NCI-H748 treated with DMSO at 0.1 percent for 48 hours (cell line): ENCODE measurements at regions not wholly inside any gene's neighbourhood (a gene's known extent, or its start where the extent isn't known, plus 50 kb on each side); places are given as distances from the start of the nearest gene placed in this dataset.

Experiments used
- DNase-seq: peaks from one replicate; lab custom pipeline; 2025; lab: John Stamatoyannopoulos, UW

DNA sequence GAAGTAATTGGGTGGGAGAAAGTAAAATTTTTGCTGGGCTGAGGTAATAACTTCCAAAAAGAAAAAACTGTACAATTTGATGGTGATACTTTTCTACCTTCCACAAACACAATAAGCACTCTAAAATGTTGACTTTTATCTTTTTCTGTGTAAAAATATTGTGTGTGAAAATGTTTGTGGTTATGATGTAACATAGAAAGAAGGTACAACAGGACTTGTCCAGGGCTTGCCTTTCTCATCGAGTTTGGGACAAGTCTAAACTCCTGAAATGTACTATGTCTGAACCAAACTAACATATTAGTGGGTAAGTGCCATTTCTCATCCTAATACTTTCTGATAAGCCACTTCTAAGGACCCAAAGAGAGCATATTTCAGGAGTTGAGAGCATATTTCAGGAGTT is 174.2 kb upstream of the PDGFD start:
- DNase-seq = no peak

DNA sequence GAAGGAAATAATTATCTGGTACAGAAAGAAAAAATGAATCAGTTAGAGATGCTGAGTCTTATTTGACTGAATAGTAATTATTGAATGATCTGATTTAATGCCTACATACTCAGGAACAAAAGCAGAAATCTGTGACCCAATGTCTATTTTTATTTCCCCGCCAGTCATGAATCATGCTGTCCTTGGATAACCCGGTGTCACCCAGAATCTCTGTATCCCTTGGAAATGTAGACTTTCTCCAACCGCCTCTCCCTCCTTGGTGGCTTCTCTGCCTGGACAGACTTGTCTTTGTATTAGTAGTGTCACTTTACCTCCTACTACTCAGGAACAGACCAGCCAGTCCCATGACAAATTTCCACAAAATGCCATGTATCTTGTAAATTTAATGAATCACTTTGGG is 173.3 kb upstream of the PDGFD start:
- no peak for DNase-seq

DNA sequence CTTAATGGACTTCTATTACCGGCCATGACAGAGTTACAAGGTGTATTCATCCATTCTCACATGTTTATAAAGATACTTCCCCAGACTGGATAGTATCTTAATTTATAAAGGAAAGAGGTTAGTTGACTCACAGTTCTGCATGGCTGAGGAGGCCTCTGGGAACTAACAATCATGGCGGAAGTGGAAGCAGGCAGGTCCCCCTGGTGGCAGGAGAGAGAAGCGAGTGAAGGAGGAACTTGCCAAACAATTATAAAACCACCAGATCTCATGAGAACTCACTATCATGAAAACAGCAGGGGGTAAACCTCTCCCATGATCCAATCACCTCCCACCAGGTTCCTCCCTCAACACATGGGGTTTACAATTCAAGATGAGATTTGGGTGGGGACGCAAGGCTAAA is 170.0 kb upstream of the PDGFD start:
- DNase-seq = no peak

DNA sequence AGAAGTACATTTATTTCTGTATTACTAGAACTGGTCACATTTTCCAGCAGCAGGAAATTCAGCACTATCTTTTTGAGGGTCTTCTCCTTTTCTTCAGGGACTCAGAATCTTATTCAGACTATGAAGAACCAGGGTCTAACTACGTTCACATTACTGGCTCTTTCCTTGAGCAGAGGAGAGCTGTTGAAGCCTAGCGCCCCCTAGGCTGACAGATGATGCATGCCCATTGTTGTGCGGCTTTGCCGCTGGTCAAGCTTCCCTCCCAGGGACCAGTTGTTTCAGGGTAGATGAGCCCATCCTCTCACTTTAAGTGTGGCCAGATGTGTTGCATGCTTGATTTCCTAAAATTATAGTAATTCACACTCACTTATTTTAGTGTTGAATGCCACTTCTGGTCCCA is 168.2 kb upstream of the PDGFD start:
- DNase-seq = no peak

DNA sequence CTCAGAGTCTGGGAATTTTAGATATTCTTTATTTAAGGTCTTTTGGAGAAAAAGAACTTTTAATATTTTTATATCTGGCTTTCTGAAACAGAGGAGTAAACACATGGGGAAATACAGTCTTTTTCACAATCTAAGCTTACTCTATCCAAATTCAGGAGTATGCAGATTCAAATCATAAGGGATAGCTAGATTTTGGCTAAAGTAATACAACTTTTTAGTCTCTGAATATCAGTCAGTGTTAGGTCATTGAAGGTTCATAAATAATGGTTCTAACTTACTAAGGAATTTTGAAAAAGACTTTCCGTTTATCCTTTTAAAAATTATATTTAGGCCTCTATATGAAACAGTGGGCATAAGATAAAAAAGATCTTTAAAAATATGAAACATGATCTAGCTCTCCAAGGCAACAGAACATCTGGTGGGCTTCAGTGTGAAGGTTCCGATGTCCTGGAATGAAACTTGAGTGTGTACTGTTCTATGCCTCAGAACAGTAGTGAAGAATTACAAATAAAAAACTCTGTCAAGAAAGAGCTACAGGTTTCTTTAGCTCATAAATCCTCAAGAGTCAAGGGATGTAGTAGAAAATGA is 165.2 kb upstream of the PDGFD start:
- no peak for DNase-seq

DNA sequence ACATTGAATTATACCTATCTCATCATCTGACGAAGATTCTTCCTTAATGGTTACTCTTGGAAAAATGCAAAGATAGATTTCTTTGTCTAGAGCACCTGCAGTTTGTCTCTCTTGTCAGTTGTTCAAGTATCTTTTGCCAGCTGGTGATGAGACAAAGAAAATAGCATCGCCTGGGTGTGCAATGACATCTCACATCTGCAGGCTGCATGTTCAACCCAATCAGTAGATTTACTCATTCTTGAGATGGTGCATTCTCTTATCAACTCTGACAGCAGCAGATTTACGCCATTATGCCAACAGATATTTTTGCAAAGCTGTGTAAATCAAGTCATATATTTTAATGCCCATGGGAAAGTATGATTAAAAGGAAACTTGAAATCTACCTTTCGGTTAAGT is 164.6 kb upstream of the PDGFD start:
- no peak for DNase-seq

DNA sequence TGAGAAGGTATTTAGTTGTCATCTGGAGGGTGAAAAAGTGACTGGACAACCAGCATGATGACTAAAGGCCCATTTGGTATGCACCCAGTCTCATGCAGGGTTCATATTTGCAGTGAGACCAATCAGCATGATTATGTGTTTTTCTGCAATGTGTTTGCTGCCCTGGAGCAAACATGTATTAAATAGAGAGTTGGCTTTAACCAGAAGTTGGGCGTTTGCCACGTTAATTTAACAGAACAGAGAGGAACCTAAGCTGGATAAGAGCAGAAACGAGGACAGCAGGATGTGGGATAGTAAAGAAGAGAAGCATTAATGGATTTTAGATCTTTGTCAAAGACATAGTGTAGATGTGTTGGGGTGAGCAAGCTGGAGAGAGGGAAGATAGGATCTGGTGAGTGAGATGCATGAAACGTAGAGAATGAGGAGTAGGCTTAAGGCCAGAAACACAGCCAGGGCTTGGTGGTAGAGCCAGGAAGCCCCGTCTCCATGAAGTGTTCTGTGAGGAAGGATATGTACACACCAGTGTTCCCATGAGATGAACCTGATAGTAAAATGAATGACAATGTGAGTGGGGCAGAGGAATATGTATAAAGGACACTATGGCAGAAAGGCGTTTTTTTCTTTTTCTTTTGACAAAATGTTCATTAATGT is 164.0 kb upstream of the PDGFD start:
- no peak for DNase-seq

DNA sequence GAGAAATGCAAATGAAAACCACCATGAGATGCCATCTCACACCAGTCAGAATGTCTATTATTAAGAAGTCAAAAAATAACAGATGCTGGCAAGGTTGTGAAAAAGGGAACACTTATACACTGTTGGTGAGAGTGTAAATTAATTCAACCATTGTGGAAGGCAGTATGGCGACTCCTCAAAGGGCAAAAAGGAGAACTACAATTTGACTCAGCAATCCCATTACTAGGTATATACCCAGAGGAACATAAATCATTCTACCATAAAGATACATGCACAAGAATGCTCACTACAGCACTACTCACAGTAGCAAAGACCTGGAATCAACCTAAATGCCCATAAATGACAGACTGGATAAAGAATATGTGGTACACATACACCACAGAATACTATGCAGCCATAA is 161.1 kb upstream of the PDGFD start:
- DNase-seq = no peak

DNA sequence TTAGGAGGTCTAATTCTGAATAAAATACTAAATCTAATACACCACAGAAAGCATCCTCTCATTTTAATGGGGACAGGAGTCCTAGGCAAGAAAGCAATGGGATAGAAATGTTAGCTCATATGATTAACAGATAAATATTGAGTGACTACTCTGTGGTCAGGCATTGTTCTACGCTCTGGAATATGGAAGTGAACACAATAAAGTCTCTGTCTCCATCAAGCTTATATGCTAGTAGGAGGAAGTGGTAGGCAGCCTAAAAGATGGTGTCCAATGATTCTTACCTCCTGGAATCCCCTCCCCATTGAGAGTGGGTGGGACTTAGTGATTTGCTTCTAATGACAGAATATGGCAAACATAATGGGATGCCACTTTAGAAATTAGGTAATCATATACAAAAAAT is 160.3 kb upstream of the PDGFD start:
- DNase-seq = no peak

DNA sequence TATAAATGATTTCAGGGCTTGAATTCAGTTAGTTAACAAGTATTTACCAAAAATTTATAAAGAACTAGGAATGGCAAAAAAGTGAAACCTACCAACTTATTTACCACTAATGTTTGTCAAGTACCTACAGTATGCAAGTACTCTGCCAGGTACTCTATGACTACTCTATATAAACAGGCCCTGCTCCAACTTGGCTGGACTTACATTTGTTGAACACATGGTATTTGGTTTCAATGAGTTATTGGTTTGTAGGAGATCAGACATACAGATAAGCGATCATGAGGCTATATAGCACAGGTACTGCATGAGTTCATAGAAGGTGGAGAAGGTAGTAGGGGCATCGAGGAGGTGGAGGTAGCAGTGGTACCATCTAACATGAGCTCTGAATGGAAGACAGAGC is 159.9 kb upstream of the PDGFD start:
- DNase-seq = no peak

DNA sequence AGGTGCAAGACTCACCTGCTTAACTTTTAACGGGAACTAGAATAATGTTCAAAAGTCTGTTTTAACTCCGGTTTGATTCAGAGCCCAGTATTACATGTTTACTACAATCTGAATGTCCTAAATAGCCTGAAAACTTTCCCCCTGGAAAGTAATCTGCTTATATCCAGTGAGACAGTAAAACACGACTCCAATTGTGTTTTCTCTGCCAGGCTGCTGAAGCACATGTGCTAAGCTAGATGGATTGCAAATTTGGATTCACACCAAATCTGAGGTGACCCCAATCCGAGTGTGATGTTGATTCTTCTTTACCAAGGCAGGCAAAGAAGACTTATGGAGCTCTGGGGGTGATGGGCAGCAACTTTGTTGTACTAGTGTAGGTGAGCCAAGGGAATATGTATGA is 158.7 kb upstream of the PDGFD start:
- DNase-seq = no peak

DNA sequence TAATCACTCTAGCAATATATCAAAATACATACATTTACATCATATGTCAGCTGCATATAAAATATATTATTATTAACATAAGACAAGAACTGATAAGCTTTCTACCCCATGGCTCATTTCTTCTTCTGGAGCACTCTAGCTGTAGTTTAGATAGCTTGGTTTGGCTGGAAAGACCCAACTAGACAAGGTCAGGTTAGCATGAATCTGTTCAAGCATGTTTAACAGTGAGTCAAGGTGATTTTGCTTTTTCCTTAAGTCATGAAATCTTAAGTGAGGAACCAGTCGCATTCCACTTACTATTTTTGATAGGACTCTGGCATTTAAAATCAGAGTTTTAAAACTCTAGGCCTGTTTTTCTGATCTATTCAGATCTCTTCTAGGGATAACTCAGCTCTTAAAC is 157.0 kb upstream of the PDGFD start:
- no peak for DNase-seq

DNA sequence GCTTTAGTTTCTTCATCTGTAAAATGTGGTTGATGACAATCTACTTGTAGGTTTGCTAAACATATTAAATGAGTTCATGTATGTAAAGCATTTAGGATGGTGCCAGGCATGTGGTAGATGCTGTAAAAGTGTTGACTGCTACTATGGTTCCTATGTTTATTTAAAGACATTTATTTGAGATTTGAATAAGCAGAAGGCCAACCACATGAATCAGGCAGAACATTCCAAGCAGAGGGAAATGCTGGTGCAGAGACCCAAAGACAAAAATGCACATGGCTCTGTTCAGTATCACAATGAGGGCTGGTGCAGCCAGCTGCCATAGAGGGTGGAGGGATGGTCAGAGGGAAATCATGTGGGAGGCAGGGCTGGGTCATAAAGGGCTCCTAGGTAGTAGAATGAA is 156.2 kb upstream of the PDGFD start:
- DNase-seq = no peak

DNA sequence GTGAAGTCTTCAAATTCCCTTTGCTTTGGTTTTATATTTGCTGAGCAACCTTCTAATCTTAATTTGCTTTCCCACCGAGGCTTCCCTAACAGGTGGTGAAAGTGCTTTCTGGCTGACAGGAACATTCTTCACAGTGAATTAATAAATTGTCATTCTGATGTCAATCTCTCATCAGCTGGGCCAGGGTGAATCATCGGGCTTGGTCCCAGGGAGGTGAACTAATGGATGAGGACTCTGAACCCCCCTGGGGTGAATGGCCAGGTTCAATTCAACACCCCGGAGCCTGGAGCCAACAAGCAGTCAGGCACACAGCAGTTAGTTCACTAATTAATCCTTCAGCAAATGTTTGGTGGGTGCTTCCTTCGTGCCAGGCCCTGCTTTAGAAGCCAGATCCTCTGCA is 155.4 kb upstream of the PDGFD start:
- no peak for DNase-seq

DNA sequence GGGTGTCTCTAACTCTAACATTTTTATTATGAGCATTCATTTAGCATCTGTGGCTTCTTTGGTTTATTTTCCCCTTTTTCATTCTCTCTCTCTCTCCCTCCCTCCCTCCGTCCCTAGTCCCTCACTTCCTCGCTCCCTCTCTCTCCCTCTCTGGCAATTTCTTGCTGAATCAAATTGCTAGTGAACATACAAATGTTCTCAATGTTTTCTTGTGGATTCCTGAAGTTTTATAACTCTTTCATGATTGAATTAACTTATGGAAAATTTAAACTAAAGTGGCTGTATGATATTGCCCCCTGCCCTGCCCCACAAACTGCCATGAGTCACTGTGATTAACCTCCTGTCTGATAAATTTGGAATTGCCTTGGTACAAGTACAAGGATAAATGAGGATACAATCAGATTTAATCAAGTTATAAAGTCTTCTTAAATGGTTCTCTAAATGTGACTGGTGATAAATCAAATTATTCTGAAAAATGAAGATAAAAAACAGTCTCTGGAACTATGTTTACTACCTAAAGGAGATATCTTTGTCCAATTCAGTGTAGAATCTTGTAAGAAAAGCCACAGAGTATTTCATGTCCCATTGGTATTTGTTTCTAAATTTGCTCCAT is 143.0 kb upstream of the PDGFD start:
- no peak for DNase-seq

DNA sequence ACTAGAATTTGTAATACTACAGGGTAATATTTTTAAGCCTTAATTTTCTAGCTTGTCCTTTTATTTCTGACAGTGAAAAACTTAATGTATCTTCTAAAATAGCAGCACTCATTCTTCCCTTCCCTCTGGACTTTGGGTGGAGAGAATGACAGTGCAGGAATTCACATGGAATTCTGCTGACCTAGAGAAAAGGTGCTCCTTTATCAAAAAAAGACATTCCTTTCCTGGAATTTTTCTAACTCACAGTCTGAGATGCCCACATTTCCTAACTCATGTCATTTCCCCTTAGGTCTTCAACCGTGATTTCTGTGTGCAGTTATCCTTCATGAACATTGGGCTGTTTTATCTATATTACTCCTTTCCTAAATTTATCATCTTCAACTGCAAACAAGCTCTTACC is 137.8 kb upstream of the PDGFD start:
- no peak for DNase-seq

DNA sequence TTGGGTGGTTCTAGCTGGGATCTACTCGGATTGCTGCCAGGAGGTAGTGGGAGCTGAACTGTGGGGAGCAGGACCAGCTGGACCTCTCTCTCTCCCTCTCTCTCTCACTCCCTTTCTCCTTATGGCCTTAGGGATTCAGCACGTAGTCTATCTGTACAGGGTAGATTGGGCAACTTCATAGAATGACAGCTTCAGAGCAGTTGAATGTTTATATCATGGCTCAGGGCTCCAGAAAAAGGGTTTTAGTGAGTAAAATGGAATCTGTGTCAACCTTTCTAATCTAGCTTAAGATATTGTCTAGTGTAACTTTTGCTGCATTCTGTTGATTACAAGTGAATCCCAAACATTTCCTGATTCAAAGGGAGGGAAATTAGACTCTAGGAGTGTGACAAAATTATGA is 127.7 kb upstream of the PDGFD start:
- no peak for DNase-seq

DNA sequence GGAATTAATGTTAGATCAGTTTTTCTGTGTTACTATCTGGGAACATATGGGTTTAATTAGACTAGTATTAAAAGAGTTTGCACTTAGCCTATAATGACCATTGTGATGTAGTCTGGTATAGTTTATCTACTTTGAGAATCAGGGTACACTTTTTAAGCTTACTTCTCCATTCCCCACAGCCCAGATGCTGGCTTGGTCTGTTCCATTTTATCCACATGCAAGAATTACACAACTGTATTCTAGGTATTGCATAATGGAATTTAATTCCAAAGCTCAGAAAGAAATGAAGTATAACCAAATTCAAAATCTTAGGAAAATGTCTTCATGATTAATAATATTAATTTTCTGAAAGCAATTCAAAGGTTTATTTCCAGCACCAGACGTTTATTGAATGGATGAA is 122.2 kb upstream of the PDGFD start:
- DNase-seq = no peak

DNA sequence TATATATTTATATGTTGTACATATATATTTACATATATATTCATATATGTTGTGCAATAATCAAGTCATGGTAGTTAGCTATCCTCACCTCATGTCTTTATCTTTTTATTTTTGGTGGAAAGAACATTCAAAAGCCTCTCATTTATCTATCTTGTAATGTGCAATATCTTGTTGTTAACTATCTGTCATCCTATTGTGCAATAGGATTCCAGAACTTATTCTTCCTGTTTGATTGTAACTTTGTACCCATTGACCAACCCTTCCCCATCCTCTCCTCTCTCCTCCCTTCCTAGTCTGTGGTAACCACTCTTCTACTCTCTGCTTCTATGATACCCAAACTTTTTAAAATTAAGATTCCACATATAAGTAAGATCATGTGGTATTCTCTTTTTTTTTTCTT is 115.6 kb upstream of the PDGFD start:
- DNase-seq = no peak

DNA sequence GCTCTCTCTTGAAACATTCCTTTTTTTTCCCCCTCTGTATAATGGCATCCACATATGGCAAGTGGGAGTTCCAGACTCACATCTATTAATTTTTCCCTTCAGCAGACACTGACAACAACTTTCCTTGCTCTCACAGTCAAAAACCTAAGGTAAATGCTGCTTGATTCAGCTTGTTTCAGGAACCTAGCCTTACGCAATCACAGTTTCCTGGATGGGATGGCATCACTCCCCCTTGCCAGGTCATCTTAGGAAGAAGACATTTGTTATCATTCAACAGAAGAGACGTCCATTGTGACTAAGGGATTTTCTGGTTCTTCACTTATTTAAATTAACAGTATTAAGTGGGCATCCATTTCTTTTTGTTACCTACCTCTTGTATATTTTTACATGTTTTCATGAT is 112.0 kb upstream of the PDGFD start:
- no peak for DNase-seq

DNA sequence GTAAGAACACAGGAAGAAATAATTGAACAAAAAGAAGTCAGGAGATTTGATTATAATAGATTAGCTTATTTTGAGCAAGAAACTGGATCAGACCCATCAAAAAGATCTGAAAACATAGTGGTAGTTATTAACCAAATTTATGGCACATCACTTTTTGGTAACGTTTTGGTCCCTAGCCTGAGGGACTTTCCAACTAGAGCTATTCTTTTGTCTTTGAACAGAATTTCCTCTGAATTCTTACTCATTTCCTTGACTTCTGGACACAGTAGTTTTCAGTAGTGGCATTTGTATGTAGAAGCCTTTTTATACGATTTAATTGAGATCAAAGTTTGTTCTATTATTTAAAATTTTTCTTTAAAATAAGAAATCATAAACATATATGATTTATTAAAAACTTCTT is 96.5 kb upstream of the PDGFD start:
- no peak for DNase-seq

DNA sequence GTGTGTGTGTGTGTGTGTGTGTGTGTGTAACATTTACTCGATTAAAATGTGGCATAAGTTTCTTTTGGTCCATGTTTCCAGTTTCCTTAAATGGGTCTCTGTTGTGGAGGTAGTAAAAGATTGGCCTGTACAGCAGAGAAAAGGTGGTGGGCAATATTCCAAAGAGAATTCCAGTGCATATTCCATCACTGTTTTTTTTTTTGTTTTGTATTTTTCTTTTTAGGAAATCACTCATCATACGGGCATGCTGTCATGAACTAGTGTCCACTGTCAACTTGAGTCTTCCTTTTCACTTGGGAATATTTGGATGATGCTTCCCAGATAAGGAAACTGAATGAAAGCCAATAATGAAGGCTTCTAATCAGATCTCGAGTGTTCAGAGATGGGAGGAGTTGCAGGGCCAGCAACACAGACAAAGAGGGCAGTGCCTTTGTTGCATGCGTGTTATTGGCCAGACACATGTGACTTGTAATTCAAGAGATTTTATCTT is 95.2 kb upstream of the PDGFD start:
- DNase-seq = no peak

DNA sequence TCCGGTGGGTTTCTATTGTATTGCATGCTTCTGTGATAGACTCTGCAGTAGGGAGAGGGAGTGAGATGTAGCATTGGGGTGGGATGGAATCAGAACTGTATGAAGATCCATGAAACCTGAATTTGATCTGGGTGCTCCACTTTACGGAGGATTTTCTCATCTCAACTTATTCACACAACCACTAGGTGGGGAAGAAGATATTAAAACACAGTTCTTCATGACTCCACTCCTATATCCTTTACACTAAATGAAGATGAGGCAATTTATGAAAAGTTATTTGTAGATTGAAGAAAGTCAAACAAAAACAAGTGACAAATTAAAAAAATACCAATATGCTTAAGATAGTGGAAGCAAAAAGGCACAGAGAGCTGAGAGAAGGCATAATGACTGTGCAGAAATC is 92.6 kb upstream of the PDGFD start:
- DNase-seq = no peak

DNA sequence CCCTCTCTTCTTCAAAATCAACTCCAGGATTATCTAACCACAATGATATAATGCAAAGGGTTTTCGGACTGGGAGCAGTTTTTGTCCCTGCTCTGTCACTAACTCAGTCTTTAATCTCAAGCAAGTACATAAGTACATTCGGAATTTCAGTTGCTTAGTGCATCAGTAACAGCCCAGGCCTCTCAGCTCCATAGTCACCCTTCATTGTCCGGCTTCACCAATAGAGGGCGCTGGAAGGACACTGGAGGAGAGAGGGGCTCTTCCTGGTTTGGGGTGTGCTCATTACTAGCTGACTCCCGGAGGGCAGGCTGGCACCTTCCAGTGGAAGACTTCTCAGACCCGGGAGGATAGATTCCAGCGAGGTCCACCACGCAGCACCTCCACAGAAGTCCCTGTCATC is 90.4 kb upstream of the PDGFD start:
- peak; percentile 16 for DNase-seq
